SJSA1 (cell line): ENCODE measurements at regions not wholly inside any gene's neighbourhood (a gene's known extent, or its start where the extent isn't known, plus 50 kb on each side); places are given as distances from the start of the nearest gene placed in this dataset.
"Not testable (repeated sequence)": the region's sequence is repeated elsewhere in the genome, so short reads cannot be mapped to it uniquely, and the experiment has no call there.

ENCODE experiments used
- DNase-seq, 2 experiments: peaks; one replicate each; pipeline ENCODE4 v3.0.0-alpha.2; 2015 to 2020; ENCODE audit warnings: low spot score in 2 of 2, low read depth in 1 of 2
- H3K27ac ChIP-seq: fragments of 250-450 bp; sonication (Bioruptor Pico); 2 replicates; pipeline ENCODE4 v1.5.1; 2020; ENCODE audit warnings: mild to moderate bottlenecking, moderate library complexity
- H3K27me3 ChIP-seq: fragments of 250-450 bp; sonication (Bioruptor Pico); replicated peaks from 2 replicates; pipeline ENCODE4 v1.5.1; 2020; ENCODE audit warnings: mild to moderate bottlenecking, moderate library complexity
- H3K36me3 ChIP-seq: fragments of 250-450 bp; sonication (Bioruptor Pico); 2 replicates; pipeline ENCODE4 v1.5.1; 2020; ENCODE audit warnings: mild to moderate bottlenecking
- H3K4me1 ChIP-seq: fragments of 250-450 bp; sonication (Bioruptor Pico); replicated peaks from 2 replicates; pipeline ENCODE4 v1.6.1; 2021; ENCODE audit warnings: mild to moderate bottlenecking
- H3K4me3 ChIP-seq: fragments of 250-450 bp; sonication (Bioruptor Pico); 2 replicates; pipeline ENCODE4 v1.5.1; 2020; ENCODE audit warnings: mild to moderate bottlenecking
- H3K9me3 ChIP-seq: fragments of 250-450 bp; sonication (Bioruptor Pico); replicated peaks from 2 replicates; pipeline ENCODE4 v1.5.1; 2020; ENCODE audit warnings: mild to moderate bottlenecking

- DNase-seq: no peak
- Histone ChIP-seq H3K4me1 (no peaks in the 10 kb centered on the region), H3K9me3 (no peaks in the 10 kb centered on the region)
Observed at GRCh38 chr3:5889374-5889773, 701.9 kb downstream of the EDEM1 start.

GRCh38 chr3:5891711-5892110 lies 704.2 kb downstream of the EDEM1 start:
- Histone ChIP-seq H3K27ac (no peak overlapping the region), H3K9me3 (no peaks in the 10 kb centered on the region), H3K4me3 (no peak overlapping the region), H3K4me1 (no peaks in the 10 kb centered on the region), H3K36me3 (no peaks in the 10 kb centered on the region), H3K27me3 (no peaks in the 10 kb centered on the region)
- no peak for DNase-seq

More at GRCh38 chr3:5889374-5889773, 701.9 kb downstream of the EDEM1 start:
- Histone ChIP-seq H3K27me3 (no peaks in the 10 kb centered on the region), H3K4me3 (no peak overlapping the region), H3K36me3 (no peaks in the 10 kb centered on the region), H3K27ac (no peak overlapping the region)

- DNase-seq: no peak
Observed at GRCh38 chr3:5898106-5898505, 710.6 kb downstream of the EDEM1 start.

GRCh38 chr3:5899014-5899761 lies 711.7 kb downstream of the EDEM1 start:
- no peaks in the 10 kb centered on the region for H3K4me1 ChIP-seq
- H3K36me3 ChIP-seq: no peaks in the 10 kb centered on the region
- no peaks in the 10 kb centered on the region for H3K27me3 ChIP-seq
- no peak for DNase-seq
- no peak overlapping the region for H3K4me3 ChIP-seq
- no peak overlapping the region for H3K27ac ChIP-seq
- no peaks in the 10 kb centered on the region for H3K9me3 ChIP-seq

More at GRCh38 chr3:5898106-5898505, 710.6 kb downstream of the EDEM1 start:
- Histone ChIP-seq H3K27ac (no peak overlapping the region), H3K9me3 (no peaks in the 10 kb centered on the region), H3K4me3 (no peak overlapping the region), H3K27me3 (no peaks in the 10 kb centered on the region), H3K36me3 (no peaks in the 10 kb centered on the region), H3K4me1 (no peaks in the 10 kb centered on the region)

GRCh38 chr3:5917932-5918331 lies 730.4 kb downstream of the EDEM1 start:
- Histone ChIP-seq H3K4me3 (no peak overlapping the region), H3K27ac (no peak overlapping the region), H3K27me3 (no peaks in the 10 kb centered on the region), H3K36me3 (no peaks in the 10 kb centered on the region), H3K4me1 (no peaks in the 10 kb centered on the region), H3K9me3 (no peaks in the 10 kb centered on the region)
- DNase-seq: no peak

GRCh38 chr3:5918626-5919025 lies 731.1 kb downstream of the EDEM1 start:
- H3K27me3 ChIP-seq: no peaks in the 10 kb centered on the region
- no peak overlapping the region for H3K4me3 ChIP-seq
- DNase-seq: no peak

GRCh38 chr3:5929027-5929426 lies 741.5 kb downstream of the EDEM1 start:
- Histone ChIP-seq H3K9me3 (no peaks in the 10 kb centered on the region), H3K27ac (no peak overlapping the region), H3K36me3 (no peaks in the 10 kb centered on the region), H3K27me3 (no peaks in the 10 kb centered on the region), H3K4me1 (no peaks in the 10 kb centered on the region), H3K4me3 (no peak overlapping the region)
- no peak for DNase-seq

More at GRCh38 chr3:5918626-5919025, 731.1 kb downstream of the EDEM1 start:
- no peaks in the 10 kb centered on the region for H3K4me1 ChIP-seq
- no peaks in the 10 kb centered on the region for H3K36me3 ChIP-seq
- no peak overlapping the region for H3K27ac ChIP-seq
- no peaks in the 10 kb centered on the region for H3K9me3 ChIP-seq

- H3K36me3 ChIP-seq, H3K9me3 ChIP-seq, H3K4me1 ChIP-seq, H3K4me3 ChIP-seq, DNase-seq, H3K27ac ChIP-seq, H3K27me3 ChIP-seq: not testable (repeated sequence)
Observed at GRCh38 chr3:5944061-5944460, 756.6 kb downstream of the EDEM1 start.

- H3K4me1 ChIP-seq: no peaks in the 10 kb centered on the region
- no peak overlapping the region for H3K27ac ChIP-seq
- H3K4me3 ChIP-seq: no peak overlapping the region
- H3K9me3 ChIP-seq: no peaks in the 10 kb centered on the region
- DNase-seq: no peak
- no peaks in the 10 kb centered on the region for H3K27me3 ChIP-seq
- H3K36me3 ChIP-seq: no peaks in the 10 kb centered on the region
Observed at GRCh38 chr3:5948084-5948483, 760.6 kb downstream of the EDEM1 start.

- DNase-seq: no peak
- no peaks in the 10 kb centered on the region for H3K27me3 ChIP-seq
- no peaks in the 10 kb centered on the region for H3K9me3 ChIP-seq
- H3K27ac ChIP-seq: no peak overlapping the region
- H3K4me1 ChIP-seq: no peaks in the 10 kb centered on the region
- no peak overlapping the region for H3K4me3 ChIP-seq
- no peaks in the 10 kb centered on the region for H3K36me3 ChIP-seq
Observed at GRCh38 chr3:5951026-5951425, 763.5 kb downstream of the EDEM1 start.

GRCh38 chr3:5972586-5972985 lies 785.1 kb downstream of the EDEM1 start:
- DNase-seq: no peak
- Histone ChIP-seq H3K9me3 (no peaks in the 10 kb centered on the region), H3K27ac (no peak overlapping the region)

GRCh38 chr3:5974630-5975322 lies 787.3 kb downstream of the EDEM1 start:
- DNase-seq: no peak
- no peaks in the 10 kb centered on the region for H3K9me3 ChIP-seq
- H3K4me3 ChIP-seq: no peak overlapping the region
- H3K27me3 ChIP-seq: no peaks in the 10 kb centered on the region
- no peak overlapping the region for H3K27ac ChIP-seq
- no peaks in the 10 kb centered on the region for H3K4me1 ChIP-seq
- H3K36me3 ChIP-seq: no peaks in the 10 kb centered on the region

More at GRCh38 chr3:5972586-5972985, 785.1 kb downstream of the EDEM1 start:
- Histone ChIP-seq H3K4me1 (no peaks in the 10 kb centered on the region), H3K36me3 (no peaks in the 10 kb centered on the region), H3K4me3 (no peak overlapping the region), H3K27me3 (no peaks in the 10 kb centered on the region)

- DNase-seq: no peak
- Histone ChIP-seq H3K4me1 (no peaks in the 10 kb centered on the region), H3K27ac (no peak overlapping the region), H3K27me3 (no peaks in the 10 kb centered on the region), H3K9me3 (no peaks in the 10 kb centered on the region), H3K4me3 (no peak overlapping the region), H3K36me3 (no peaks in the 10 kb centered on the region)
Observed at GRCh38 chr3:5977331-5977730, 789.8 kb downstream of the EDEM1 start.

GRCh38 chr3:5980475-5980874 lies 793.0 kb downstream of the EDEM1 start:
- Histone ChIP-seq H3K9me3 (no peaks in the 10 kb centered on the region), H3K4me3 (no peak overlapping the region), H3K4me1 (no peaks in the 10 kb centered on the region), H3K27ac (no peak overlapping the region), H3K36me3 (no peaks in the 10 kb centered on the region), H3K27me3 (no peaks in the 10 kb centered on the region)
- DNase-seq: no peak
